Endothelial cell (in vitro differentiated cells): ENCODE measurements at regions not wholly inside any gene's neighbourhood (a gene's known extent, or its start where the extent isn't known, plus 50 kb on each side); places are given as distances from the start of the nearest gene placed in this dataset.

Source experiments
- DNase-seq: peaks from one replicate; pipeline ENCODE4 v3.0.0; 2021; ENCODE audit warnings: low spot score
- H3K27ac Mint-ChIP-seq: one replicate; pipeline ENCODE4 v1.8.0; 2021; ENCODE audit warnings: mixed read lengths, inconsistent platforms; ENCODE audit not compliant: unreplicated experiment
- H3K27me3 Mint-ChIP-seq: one replicate; pipeline ENCODE4 v1.8.0; 2021; ENCODE audit warnings: mild to moderate bottlenecking, moderate library complexity, mixed read lengths, inconsistent platforms; ENCODE audit not compliant: unreplicated experiment
- H3K36me3 Mint-ChIP-seq: one replicate; pipeline ENCODE4 v1.8.0; 2021; ENCODE audit warnings: mild to moderate bottlenecking, low read depth, mixed read lengths, inconsistent platforms; ENCODE audit not compliant: unreplicated experiment
- H3K4me1 Mint-ChIP-seq: one replicate; pipeline ENCODE4 v1.8.0; 2021; ENCODE audit warnings: mild to moderate bottlenecking, mixed read lengths, inconsistent platforms; ENCODE audit not compliant: unreplicated experiment
- H3K4me3 Mint-ChIP-seq: one replicate; pipeline ENCODE4 v1.8.0; 2021; ENCODE audit warnings: mild to moderate bottlenecking, mixed read lengths, inconsistent platforms; ENCODE audit not compliant: unreplicated experiment
- H3K9me3 Mint-ChIP-seq: one replicate; pipeline ENCODE4 v1.8.0; 2021; ENCODE audit warnings: mixed read lengths, inconsistent platforms; ENCODE audit not compliant: unreplicated experiment
- TF ChIP-seq, protein P1 (sequence below): fragments of 200-600 bp; sonication (generic); IDR thresholded peaks from one replicate; pipeline ENCODE4 v1.5.0; 2021; ENCODE audit warnings: antibody characterized with exemption; ENCODE audit not compliant: unreplicated experiment

DNA sequence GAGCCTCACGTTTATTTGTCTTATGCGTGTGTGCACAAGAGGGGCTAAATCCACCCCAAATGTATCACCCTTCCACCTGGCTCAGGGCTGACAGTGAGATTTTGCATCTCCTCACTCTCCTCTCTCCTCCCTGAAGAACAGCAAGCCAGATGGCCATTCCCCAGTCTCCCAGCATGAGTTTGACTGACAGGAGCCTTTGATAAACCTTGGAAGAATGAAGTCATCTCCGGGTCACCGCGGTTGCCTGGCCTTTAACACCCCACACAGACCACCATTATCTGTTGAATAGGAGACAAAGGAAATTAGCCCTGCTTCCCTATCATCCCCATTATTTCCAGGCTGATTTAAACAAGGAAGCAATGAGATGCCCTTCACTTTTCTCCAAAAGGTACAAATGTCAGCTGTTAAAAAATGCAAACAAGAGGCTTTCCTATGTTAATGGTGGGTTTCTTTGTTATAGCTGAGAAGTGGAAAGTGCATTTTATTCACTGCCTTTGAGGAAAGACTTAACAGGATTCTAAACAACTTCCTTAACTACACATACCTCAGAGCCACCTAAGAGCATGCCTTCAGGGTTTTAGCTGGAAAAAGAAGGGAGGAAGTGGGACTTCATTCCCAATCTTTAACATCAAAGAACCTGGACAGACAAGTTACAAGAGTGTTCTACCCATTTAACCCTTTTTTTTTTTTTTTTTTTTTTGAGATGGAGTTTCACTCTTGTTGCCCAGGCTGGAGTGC is 524.8 kb upstream of the ID4 start:
- no peak for DNase-seq
- no peak overlapping the region for H3K27ac Mint-ChIP-seq
- H3K36me3 Mint-ChIP-seq = no peaks in the 10 kb centered on the region
- H3K4me1 Mint-ChIP-seq = peaks cover 7% of the 10 kb centered on the region
- TF ChIP-seq, protein P1, sequence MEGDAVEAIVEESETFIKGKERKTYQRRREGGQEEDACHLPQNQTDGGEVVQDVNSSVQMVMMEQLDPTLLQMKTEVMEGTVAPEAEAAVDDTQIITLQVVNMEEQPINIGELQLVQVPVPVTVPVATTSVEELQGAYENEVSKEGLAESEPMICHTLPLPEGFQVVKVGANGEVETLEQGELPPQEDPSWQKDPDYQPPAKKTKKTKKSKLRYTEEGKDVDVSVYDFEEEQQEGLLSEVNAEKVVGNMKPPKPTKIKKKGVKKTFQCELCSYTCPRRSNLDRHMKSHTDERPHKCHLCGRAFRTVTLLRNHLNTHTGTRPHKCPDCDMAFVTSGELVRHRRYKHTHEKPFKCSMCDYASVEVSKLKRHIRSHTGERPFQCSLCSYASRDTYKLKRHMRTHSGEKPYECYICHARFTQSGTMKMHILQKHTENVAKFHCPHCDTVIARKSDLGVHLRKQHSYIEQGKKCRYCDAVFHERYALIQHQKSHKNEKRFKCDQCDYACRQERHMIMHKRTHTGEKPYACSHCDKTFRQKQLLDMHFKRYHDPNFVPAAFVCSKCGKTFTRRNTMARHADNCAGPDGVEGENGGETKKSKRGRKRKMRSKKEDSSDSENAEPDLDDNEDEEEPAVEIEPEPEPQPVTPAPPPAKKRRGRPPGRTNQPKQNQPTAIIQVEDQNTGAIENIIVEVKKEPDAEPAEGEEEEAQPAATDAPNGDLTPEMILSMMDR = no peak
- H3K4me3 Mint-ChIP-seq = no peak overlapping the region
- H3K9me3 Mint-ChIP-seq = no peaks in the 10 kb centered on the region
- H3K27me3 Mint-ChIP-seq = peaks cover 6% of the 10 kb centered on the region

DNA sequence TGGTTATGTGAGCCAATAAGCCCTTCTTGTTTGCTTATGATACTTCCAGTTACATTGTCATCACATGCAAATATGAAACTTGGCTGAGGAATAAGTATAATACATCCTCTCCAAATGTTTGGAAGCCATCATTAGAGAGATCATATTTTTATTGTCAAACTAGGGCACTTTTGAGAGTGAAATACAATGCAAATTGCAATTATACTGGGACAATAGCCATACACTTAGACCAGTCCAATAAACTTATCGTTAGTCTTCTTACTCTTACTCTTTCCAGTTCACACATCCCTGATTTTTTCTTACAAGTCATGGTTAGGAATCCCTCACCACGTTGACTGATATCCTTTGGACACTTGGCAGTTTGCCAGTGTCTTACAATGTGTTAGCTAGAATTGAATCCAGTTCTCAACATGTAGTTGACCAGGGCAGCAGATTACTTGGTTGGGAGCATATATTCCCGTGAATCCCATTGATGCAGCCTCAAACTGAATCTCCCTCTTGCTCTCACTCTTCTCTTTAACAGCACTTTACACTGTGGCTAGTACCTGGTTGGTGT is 519.7 kb upstream of the ID4 start:
- Mint-ChIP-seq H3K36me3 (no peaks in the 10 kb centered on the region), H3K27me3 (peaks cover 4% of the 10 kb centered on the region), H3K9me3 (no peaks in the 10 kb centered on the region), H3K4me1 (peaks cover 2% of the 10 kb centered on the region), H3K4me3 (no peak overlapping the region), H3K27ac (no peak overlapping the region)
- DNase-seq = no peak
- TF ChIP-seq, protein P1 = no peak

DNA sequence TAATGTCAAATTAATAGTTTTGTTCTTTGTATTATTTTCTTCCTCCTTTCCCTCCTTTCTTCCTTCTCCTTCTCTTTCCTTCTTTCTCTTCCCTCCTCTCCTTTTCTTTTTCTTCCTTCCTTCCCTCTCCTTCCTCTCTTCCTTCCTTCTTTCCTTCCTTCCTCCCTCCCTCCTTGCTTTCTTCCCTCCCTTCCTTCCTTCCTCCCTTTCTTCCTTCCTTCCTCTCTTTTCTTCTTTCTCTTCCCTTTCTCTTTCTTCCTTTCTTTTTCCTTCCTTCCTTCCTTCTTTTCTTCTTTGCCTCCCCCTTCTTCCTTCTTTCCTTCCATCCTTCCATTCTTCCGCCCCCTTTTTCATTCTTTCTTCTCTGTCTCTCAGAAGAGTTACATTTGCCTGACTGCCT is 518.2 kb upstream of the ID4 start:
- TF ChIP-seq, protein P1 = no peak
- no peaks in the 10 kb centered on the region for H3K36me3 Mint-ChIP-seq
- H3K27ac Mint-ChIP-seq = no peak overlapping the region
- H3K9me3 Mint-ChIP-seq = no peaks in the 10 kb centered on the region
- no peaks in the 10 kb centered on the region for H3K4me1 Mint-ChIP-seq
- H3K4me3 Mint-ChIP-seq = no peak overlapping the region
- peaks cover under 1% of the 10 kb centered on the region for H3K27me3 Mint-ChIP-seq
- DNase-seq = no peak

DNA sequence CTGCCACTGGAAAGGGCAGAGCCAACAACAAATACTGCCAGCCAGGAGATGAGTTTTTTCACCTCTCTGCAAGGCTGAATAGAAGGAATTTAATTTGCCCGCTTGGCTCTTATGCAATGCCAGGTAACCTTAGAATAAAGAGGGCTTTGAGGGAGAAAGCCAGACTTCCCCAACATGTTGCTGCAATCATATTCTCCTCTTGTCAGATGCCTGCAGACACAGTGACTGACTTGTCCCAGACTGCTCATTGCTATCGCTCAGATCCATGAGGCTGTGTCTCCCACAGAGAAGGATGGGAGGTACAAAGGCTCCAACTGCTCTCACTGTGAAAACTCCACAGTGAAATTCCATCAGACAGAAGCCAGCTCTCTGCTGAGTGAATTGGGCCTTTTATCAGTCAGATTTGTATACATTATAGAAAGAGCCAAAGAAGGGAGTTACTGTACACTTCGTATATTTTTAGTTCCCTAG is 517.0 kb upstream of the ID4 start:
- no peaks in the 10 kb centered on the region for H3K9me3 Mint-ChIP-seq
- H3K27me3 Mint-ChIP-seq = no peaks in the 10 kb centered on the region
- DNase-seq = no peak
- H3K36me3 Mint-ChIP-seq = no peaks in the 10 kb centered on the region
- H3K4me1 Mint-ChIP-seq = no peaks in the 10 kb centered on the region
- TF ChIP-seq, protein P1 = no peak
- H3K27ac Mint-ChIP-seq = no peak overlapping the region
- H3K4me3 Mint-ChIP-seq = no peak overlapping the region
